SH-SY5Y (cell line): ENCODE measurements at regions not wholly inside any gene's neighbourhood (a gene's known extent, or its start where the extent isn't known, plus 50 kb on each side); places are given as distances from the start of the nearest gene placed in this dataset.

ENCODE experiments used
- GATA2 ChIP-seq: IDR thresholded peaks from 2 replicates; pipeline ENCODE4 v1.6.1; 2011; ENCODE audit warnings: mild to moderate bottlenecking, low read depth, low read length
- GATA3 ChIP-seq: IDR thresholded peaks from 2 replicates; pipeline ENCODE4 v1.6.1; 2011; ENCODE audit warnings: low read depth, mild to moderate bottlenecking, low read length, moderate library complexity

- no peak for TF ChIP-seq GATA3
- TF ChIP-seq GATA2 = no peak
These were observed 72.1 kb downstream of the KLF12 start for GRCh38 chr13:74061926-74062595.

DNA sequence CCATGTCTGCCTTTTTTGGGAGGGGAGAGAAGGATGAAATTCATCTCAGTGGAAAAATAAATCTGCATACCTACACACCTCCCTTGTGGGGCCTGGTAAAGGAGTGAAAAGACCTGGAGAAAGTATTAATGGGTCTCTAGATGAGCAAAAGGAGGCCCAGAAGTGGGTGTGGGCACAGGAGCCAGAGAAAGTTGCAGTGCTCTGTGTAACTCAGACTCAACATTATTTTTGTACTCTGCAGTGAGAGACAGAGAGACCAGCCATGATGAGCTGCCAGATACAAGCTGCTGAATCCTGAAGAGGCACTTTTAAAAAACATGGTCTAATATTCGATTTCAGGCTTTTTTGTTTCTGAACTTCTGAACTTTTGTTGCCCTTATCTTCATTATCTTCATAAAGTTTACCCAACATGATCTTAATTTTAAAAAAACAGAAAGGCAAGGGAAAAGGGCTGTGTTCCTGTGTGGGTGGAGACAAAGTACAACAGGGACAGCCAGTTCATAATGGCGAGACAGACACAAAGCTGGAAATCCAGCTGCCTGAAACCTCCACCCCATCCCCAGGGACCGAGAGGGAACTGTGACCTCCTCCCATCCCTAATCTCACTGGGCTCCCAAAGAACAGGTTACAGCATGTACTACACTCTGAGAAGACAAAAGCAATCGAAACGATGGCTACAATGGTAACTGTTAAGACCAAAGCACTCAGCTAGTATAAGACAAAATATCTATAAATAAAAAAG is 77.2 kb downstream of the KLF12 start:
- TF ChIP-seq GATA2 (no peak), GATA3 (no peak)

- TF ChIP-seq GATA3 (no peak), GATA2 (no peak)
These were observed 81.7 kb downstream of the KLF12 start for GRCh38 chr13:74052402-74052928.

GRCh38 chr13:74048756-74049155 is 85.4 kb downstream of the KLF12 start:
- TF ChIP-seq GATA3 (no peak), GATA2 (no peak)

- TF ChIP-seq GATA3 (no peak), GATA2 (no peak)
These were observed 86.1 kb downstream of the KLF12 start for GRCh38 chr13:74047931-74048600.

GRCh38 chr13:74046431-74046830 is 87.8 kb downstream of the KLF12 start:
- no peak for TF ChIP-seq GATA2
- TF ChIP-seq GATA3 = no peak

DNA sequence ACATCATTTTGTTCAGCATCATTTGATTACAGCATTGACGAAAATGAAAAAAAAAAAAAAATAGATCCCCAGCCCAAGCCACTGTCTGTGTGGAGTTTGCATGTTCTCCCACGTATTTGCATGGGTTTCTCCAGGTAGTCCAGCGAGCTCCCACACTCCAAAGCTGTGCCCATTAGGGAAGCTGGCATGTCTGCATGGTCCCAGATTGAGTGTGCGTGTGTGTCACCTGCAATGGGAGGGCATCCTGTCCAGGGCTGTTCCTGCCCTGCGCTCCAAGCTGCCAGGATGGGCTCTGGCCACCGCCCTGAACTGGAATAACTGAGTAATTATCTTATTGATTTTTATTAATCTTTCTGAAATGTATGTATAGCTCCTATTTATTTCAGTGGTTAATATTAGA is 88.6 kb downstream of the KLF12 start:
- TF ChIP-seq GATA3 (no peak), GATA2 (no peak)

DNA sequence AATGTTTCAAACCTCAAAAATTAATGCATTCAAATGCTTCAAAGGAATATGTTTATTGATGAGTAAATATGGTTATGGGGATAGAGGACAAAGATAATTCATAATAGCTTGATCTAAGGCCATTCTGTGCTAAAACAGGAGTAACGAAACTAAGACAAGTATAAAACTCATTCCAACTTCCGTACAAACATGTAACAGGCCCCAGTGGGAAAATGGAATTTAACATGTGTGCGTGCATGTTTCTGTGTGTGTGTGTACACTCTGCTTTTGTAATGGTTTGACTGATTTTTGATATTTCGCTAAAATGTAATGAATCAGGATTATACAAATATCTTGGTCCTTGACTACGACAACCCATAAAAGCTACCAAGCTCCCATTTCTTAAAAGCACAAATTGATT is 91.0 kb downstream of the KLF12 start:
- no peak for TF ChIP-seq GATA2
- TF ChIP-seq GATA3 = no peak

- TF ChIP-seq GATA2 (no peak), GATA3 (no peak)
These were observed 94.0 kb downstream of the KLF12 start for GRCh38 chr13:74040200-74040599.

DNA sequence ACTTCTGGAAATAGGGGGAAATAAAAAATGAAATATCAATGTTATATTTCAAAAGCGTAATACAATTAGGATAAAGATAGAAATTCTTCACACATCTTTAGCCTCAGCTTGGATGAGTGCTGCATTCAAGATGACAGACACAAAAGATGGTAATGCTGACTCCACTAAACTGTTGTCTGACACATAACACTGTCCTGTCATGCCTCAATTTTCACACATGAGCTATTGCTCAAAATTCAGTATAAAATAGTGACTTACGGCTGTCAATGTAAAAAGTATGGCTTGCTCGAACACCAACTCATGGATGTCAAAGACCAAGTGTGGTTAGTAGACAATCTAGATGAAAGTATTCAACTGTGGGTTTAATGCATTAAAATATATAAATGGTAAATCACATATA is 94.5 kb downstream of the KLF12 start:
- no peak for TF ChIP-seq GATA2
- no peak for TF ChIP-seq GATA3

- no peak for TF ChIP-seq GATA3
- no peak for TF ChIP-seq GATA2
These were observed 95.0 kb downstream of the KLF12 start for GRCh38 chr13:74039154-74039553.

DNA sequence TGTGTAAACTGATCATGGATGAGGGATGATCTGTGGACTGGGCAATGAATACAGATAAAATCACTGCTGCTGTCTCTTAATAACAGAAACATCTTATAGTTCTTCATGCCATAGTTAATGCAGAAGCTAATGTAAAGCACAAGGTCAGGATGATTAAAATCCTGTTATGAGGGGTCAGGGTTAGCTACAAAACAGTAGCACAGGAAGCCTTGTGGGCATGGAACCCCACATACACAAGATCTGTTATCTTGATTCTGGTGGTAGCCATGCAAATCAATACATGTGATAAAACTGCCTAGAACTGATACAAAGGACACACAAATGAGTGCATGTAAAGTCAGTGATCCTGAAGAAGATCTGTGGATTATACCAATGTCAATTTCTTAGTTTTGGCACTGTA is 96.4 kb downstream of the KLF12 start:
- TF ChIP-seq GATA3 = no peak
- no peak for TF ChIP-seq GATA2

DNA sequence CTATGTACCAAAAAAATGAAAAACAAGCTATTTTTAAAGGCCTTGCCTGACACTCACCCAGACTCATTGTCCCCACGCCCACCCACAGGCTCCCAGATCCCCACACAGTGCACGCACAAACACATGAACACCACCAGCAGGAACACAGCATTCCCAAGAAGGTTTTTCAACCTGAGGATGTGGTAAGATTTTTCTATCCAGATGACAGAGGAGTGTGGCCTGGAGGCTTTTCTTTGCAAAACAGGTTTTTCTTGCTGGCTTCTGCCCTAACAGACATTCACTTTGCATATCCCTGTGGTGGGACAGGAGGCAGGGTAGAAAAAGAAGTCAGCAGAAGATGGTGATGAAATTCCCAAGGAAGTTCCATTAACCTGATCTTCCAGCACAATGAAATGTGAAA is 97.8 kb downstream of the KLF12 start:
- TF ChIP-seq GATA2 (no peak), GATA3 (no peak)

DNA sequence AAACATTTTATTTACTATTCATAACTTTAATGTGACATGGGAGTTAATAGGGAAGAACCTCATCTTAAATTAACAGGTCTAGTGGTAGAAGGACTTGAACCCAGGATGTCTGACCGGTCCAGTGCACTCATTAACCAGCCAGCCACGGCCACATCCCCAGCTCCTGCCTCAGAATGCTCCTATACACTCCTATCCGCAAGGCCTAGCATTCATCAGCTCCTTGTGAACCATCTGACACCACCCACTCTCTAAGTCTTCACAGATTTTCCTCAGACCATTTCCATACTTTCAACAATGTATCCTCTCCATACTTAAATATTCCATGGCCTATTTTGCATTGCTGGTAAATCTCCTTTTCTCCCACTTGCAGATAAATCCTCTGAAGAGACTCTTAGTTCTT is 98.3 kb downstream of the KLF12 start:
- no peak for TF ChIP-seq GATA3
- no peak for TF ChIP-seq GATA2

- no peak for TF ChIP-seq GATA3
- no peak for TF ChIP-seq GATA2
These were observed 101.9 kb downstream of the KLF12 start for GRCh38 chr13:74032325-74032724.
